Mesenteric fat pad (tissue), 1 donor: ENCODE measurements at regions not wholly inside any gene's neighbourhood (a gene's known extent, or its start where the extent isn't known, plus 50 kb on each side); places are given as distances from the start of the nearest gene placed in this dataset.

Experiments used
- DNase-seq: peaks from one replicate; pipeline ENCODE4 v3.0.0-alpha.2; 2020; ENCODE audit warnings: low spot score
- donor health status: DM: yes; HTN: yes; CAD: no.

DNA sequence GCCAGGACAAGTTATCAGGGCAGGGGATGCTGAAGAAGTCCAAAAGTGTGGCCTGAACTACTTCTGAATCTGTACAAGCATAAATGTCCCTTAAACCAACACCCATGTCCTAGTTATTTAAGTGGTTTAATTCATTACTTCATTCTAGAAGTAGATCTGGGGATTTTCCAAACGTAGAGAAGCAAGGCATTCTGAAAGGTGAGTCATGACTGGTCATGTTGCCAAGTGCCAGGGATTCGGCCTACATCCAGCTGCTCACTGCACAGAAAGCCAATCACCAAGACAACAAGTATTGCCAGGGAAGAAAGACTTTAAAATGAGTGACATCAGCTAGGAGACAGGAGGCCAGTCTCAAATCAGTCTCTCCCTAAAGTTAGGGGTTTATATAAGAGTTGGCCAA, 396.6 kb downstream of the GABRB3 start:
- DNase-seq: no peak

DNA sequence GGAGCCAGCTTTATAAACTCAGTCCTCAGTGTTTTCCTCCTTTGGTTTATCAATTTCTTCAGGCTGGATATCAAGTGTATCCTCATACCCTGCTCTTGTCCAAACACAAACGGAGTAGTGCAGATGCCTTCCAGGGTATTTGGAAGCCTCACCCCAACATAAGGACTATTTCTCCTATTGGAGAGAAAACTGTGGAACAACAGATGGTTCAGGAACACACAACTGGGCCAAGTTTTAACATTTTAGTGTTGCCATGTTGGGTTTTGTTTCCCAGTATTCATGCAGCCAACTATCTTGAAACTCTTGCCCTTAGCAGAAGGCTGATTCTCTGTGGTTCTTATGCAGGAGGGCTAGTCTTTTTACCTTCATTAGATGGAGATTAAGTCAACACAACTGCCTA, 398.1 kb downstream of the GABRB3 start:
- DNase-seq: no peak

DNA sequence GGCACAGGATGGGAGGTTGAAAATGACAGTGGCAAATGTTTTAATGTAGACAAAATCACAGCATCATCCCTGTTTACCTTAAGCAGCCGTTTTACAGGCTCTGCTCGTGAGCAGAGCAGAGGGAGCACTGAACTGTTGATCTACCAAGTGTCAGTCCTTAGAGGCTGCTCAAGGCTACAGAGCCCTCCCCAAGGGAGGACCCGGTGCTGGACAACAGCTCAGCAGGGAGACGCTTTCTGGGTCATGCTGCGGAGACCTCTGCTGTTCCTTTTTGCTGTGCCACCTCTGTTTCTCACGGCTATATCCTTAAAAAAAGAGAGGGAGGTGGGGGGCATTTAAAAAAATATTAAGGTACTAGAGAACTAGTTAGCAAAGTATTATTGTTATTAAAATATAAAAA, 400.2 kb downstream of the GABRB3 start:
- no peak for DNase-seq

DNA sequence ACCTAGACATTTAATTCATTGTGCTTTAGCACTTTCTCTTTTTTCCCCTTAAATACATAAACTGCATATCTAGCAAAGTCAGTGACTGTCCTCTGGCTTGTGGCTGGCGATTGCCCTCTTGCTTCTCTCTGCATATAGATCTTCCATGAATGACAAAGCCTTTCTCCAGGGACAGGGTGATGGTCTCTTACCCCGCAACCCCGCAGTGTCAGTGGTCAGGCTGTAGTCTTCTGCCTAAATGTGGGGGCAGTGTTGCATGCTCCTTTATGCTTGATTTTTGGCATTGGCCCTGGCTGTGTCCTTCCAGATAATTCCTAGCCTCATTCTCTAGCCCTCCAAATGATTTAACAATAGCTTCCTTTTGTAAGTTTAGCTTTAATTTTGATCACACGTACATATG, 407.8 kb downstream of the GABRB3 start:
- DNase-seq: no peak

DNA sequence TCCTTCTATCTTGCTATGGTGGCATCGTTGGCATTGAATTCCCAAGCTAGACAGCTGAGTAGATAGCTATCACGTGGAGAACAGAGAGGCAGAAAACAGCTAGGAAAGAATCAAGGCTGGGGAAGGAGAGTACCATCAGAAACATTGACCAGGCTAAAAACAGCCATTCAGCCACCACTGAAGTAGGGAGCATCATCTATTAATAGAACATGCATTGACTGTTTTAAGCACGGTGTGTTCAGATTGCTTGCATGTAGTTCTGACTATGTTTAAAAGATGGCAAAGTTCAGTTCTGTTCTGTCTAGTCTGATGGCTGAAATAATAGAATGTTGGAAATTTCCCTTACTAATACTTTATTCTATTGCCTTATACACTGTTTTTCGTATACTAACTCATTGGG, 413.0 kb downstream of the GABRB3 start:
- DNase-seq: no peak

DNA sequence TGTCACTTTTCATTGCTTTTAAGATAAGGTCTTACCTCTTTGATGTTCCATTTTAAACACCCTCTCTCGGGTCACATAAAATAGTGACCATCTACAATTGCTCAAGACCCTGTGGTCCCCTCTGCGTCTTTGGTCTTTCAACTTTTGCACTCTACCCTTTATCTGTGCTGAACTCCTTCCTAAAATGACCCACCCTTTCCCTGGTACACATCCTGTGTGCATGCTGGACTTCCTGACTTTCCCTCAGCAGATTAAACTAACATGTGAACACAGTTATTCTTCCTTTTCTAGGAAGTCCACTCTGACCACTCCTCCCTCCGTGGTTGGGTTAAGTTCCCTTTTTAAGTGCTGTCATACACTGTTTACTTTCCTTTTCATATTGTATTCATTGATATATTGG, 414.2 kb downstream of the GABRB3 start:
- DNase-seq: no peak

DNA sequence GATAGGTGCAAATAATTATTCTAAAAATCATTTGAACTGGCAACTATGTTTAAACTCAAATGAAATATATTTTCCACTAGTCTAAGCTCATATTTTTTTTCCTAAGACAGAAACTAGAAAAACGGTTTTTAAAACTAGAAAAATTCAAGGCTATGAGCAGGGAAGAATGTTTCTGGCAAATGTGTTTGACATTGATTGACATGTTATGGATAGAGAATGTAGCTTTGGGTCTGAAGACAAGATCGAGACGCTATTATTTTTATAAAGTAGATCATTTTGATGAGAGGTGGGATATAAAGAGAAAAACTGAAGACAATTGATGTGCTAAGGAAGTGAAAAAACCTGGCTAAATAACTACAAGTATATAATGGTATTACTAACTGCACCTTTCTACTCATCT, 415.2 kb downstream of the GABRB3 start:
- DNase-seq: no peak

DNA sequence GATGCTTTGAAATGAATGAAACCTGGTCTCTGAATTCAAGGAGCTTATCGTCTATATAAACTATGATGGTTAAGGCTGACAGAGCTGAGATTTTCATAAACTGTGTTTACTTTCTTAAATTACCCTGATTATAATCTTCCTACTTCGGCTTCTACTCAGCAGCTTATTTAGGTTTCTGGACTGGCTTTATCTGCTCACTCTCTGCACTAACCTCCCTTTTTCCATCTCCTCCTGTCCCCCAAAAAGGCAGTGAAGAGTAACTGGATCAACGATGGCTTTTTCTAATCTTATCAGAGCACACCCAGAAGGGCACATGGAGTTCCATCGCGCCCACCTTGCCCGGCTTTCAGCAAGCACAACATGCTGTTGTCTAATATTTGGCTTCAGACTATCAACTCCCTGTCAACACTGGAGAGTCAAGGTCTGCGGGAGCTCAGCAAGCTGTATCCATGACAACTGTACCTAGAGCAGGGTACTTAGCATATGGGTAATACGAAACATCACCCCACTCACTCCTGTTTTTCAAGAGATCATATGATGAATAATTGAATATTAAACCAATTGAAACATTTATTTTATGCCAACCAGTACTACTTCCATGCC, 417.3 kb downstream of the GABRB3 start:
- no peak for DNase-seq

DNA sequence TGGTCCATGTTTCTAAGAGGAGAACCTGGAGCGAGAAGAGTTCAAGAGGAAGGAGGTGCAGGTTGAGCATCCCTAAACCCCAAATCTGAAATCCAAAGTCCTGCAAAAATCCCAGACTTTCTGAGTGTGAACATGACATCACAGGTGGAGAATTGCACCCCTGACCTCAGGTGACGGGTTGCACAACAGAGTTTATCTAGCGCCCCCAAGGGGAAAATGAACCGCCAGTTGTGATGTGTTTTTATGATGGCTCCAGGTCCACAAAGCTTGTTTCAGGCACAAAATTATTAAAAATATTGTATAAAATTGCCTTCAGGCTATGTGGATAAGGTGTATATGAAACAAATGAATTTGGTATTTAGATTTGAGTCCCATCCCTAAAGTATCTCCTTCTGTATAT, 420.0 kb downstream of the GABRB3 start:
- DNase-seq: no peak

DNA sequence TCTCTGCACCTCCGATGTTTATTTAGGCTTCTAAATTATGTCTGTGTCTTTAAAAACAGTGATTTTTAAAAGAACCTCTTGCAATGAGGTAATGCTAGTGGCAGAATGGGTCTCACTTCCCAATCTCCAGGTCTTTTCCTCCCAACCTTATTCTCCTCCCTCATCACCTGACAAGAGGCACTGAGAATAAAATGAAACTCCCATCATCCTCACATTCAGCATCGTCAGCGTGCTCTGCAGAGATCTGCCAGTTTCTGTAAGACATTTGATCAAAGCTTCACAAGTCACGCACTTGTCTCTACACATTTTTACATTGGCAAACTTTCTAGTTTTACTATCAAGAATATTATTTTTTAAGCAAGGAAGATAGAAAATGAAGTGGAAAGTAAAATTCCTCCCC, 420.5 kb downstream of the GABRB3 start:
- no peak for DNase-seq

DNA sequence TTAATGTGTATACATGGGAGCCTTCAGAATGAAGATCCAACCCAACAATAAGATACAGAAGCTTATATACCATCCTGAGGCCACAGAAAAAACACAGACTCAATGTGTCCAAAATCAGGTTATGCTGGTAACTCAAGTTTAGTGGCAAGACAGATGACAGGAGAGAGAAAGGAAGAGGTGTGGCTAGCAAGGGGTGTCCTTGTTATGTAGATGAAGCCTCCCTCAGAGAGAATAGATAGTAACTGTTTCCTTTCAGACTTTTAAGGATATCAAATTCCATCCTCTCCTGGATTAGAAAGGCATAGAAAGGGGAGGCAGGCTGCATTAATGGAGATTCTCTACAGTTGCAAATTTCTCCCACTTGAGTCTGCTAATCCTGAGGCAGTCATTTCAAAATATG, 447.4 kb downstream of the GABRB3 start:
- no peak for DNase-seq

DNA sequence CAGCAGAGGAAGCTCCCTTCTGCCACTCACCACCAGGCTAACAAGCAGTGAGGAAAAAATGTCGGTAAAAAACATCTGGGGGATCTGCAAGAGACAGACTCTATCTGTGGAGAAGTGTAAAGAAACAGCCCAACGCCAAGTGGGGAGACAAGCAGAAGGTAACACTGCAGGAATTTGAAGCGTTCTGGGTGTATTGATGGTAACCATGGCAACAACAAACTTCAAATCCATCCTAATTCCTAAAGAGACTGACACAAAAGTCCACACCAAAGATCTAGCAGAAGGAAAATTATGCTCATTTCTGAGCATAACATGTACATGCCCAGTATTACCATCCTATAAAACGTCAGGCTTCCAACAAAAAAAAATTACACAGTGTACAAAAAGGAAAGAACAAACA, 449.3 kb downstream of the GABRB3 start:
- DNase-seq: no peak

DNA sequence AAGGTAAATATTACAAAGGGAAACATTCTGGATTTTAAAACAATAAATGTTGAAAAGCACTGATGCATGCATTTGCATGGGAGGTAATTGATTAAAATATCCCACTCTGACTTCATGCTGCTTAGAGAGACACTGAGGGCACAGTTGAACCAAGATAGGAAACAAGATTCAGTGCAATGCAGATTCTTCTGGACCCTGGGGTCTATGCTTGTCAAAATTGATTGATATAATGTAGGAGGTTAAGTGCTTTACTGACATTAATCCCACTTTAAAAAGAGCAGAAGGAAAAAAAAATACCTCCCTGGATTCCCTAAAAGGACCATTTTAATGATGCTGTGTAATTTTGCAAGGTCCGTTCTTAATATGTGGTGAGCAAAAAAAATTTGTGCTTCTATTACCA, 454.2 kb downstream of the GABRB3 start:
- DNase-seq: no peak

DNA sequence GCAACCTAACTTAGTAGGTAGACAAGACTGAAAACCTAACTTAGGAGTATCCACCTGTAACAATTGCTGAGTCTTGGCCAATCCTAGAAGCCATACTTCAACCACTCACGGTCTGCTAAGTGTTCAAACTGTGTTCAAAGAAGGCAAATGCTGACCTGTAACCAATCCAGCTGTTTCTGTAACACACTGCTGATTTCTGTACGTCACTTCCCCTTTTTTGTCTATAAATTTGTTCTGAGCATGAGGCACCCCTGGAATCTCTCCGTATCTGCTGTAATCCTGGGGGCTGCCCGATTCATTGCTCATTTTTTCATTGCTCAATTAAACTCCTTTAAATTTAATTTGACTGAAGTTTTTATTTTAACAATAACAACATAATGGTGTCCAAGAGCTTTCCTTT, 451.4 kb upstream of the ATP10A start:
- DNase-seq: no peak

DNA sequence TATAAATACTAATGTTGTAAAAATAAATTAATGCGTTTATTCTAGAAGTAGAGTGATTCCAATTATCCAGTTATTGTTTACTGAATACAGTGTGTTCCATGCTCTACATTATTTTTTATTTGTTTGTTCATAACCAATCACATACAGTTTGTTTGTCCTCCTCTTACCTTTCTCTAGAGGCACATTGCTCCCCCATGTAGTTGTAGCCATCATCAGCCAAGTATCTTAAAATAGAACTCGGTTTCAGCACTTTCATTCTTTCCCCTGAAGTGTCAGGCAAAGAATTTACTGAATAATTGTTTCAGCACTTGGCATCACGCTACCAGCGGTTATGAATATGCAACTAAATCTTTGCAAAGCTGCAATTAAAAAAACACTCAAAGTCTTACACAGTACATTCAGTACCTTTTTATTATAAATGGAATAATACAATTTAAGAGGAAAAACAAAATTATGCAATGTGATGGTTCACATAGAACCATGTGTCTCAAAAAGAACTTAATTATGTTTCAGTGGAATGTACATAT, 448.6 kb upstream of the ATP10A start:
- no peak for DNase-seq

DNA sequence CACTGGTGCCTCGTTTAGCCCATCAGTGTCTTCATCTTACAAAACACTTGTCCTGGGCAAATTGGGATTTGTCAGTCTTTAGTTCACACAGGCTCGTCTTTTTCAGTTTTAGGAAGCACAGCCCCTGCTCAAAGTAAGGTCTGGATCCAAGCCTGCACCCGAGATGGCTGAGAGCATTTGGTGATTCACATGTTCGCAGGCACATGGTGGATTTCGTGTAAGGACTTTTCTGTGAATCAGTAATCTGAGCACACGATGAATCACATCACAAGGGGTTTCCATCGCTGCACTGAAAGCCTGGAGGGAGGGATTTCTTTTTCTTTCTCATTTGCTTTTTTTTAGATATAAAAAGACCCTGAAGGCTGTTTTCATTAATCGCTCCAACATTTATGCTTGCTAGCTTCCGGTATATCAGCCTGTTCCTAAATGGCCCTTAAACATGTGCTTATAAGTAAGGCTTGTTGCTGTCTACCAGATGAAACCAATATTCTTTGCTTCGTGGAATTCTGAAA, 435.6 kb upstream of the ATP10A start:
- no peak for DNase-seq

DNA sequence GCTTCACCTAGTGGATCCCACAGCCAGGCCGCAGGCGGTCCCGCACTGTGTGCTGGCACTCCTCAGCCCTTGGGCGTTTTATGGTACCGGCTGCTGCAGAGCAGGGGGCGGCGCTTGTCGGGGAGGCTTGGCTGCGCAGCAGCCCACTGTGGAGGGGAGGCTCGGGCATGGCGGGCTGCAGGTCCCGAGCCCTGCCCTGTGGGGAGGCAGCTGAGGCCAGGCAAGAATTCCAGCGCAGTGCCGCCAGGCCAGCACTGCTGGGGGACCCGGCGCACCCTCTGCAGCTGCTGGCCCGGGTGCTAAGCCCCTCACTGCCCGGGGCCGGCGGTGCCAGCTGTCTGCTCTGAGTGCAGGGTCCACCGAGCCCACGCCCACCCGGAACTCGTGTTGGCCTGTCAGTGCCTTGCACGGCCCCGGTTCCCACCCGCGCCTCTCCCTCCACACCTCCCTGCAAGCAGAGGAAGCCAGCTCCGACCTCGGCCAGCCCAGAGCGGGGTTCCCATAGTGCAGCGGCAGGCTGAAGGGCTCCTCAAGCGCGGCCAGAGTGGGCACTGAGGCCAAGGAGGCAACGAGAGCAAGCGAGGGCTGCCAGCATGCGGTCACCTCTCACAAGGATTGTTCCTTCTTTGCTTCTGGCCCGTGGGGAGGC, 435.0 kb upstream of the ATP10A start:
- DNase-seq: no peak

DNA sequence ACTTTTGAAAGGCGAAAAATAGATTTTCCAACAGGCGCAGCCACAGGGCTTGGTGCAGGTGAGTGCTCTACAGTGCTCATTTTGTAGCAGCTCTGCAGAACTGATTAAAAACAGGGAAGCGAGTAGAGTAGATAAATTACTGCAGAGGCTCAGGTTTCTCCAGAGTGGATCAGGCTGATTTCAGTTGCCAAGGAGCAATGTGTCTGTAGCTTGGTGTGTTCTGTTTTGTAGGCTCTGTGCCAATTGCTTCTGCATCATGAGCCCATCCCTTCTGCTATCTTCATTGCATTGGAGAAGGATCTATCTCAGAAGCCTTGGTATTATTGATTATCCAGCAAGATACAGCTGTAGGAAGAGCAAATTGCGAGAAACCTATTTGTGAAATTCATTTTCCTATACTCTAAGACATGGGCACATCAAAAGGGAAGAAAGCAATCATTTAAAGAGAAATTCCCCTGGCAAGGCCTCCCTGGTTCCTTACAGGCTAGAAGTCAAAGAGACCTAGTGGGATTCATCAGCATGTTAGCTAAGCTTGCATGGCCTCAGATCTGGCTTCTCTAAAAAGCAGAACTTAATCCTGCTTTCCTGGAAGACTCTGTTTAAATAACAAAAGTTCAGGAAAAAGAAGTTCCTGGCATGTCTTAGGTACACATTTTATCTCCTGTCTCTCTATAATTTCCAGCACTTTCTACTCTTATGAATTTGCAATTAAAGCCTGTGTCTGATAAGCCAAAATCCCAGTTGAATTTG, 432.4 kb upstream of the ATP10A start:
- no peak for DNase-seq

DNA sequence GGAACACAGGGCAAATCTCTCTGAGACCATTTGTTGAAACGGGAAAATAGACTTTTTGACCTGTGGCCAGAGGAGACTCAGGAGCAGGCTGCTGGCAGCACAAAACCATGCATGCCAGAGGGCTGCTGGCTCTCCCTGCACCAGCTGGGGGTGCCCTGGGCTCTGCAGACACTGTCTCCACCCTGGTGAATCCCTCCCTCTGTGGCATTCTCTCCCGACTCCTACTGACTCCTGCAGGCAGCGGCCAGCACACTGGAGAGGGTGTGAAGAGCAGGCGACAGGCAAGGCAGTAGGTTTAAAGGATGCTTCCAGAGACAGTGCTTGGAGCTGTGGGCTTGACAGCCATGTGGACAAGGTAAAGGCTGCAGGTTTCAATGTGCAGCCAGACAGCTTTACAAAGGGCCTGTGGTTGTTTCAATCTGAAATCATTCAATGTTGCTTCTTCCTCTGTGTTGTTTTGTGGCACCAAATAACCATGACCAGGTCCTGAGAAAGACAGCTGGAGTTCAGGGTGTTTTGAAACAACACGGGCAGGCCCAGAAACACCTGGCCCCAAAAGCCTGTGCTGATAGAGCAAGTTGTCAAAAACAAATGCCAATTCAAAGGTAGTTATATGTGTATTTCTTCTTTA, 431.0 kb upstream of the ATP10A start:
- DNase-seq: no peak

DNA sequence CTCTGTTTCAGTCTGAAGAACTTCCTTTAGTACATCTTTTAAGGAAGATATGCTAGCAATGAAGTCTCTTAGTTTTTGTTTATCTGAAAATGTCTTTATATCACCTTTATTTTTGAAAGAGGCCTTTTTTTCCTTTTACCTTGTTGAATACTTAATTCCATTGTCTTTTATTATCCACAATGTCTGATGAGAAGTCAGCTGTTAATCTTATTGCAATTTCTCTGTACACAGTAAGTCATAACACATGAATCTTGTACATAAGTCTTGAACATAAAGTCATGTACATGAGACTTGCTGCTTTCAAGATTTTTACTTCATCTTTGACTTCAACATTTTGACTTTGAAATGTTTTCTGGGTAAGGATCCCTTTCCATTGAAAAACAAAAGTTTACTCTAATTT, 424.3 kb upstream of the ATP10A start:
- no peak for DNase-seq

DNA sequence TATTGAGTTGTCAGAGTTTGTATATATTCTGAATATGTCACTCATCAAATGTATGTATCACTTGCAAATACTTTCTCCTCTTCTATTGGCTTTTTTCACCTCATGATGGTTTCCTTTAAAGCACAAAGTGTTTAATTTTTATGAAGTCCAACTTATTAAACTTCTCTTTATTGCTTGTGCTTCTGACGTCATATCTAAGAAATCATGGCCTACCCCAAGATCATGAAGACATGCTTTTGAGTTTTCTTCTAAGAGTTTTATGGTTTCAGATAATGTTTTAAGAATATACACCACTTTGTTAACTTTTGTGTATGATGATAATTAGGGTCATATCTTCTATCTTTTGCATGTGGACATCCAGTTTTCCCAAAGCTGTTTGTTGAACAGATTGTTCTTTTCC, 417.2 kb upstream of the ATP10A start:
- no peak for DNase-seq

DNA sequence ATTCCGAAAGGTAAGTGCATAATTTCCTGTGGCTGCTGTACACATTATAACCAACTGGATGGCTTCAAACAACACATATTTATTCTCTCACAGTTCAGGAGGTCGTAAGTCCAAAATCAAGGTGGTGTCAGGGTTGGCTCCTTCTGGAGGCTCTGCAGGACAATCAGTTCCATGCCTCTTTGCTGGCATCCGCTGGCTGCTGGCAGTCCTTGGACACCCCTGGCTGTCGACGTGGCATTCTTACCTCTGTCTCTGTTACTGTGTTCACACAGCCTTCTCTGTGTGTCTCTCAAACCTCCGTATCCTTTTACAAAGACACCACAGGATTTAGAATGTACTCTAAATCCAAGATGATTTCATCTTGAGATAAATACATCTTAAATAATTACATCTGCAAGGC, 398.8 kb upstream of the ATP10A start:
- no peak for DNase-seq
